ENCODE measurements at regions not wholly inside any gene's neighbourhood (a gene's known extent, or its start where the extent isn't known, plus 50 kb on each side); places are given as distances from the start of the nearest gene placed in this dataset.

GRCh38 chr5:57561231-57561842 is 78.7 kb upstream of the ACTBL2 start:
- no peaks in the 10 kb centered on the region for H3K36me3 ChIP-seq
- H3K27me3 ChIP-seq: no peaks in the 10 kb centered on the region
- no peak overlapping the region for H3K27ac ChIP-seq
- TF ChIP-seq POLR2A (IDR thresholded peaks at IDR 0.05): no peak
- TF ChIP-seq, protein P1, sequence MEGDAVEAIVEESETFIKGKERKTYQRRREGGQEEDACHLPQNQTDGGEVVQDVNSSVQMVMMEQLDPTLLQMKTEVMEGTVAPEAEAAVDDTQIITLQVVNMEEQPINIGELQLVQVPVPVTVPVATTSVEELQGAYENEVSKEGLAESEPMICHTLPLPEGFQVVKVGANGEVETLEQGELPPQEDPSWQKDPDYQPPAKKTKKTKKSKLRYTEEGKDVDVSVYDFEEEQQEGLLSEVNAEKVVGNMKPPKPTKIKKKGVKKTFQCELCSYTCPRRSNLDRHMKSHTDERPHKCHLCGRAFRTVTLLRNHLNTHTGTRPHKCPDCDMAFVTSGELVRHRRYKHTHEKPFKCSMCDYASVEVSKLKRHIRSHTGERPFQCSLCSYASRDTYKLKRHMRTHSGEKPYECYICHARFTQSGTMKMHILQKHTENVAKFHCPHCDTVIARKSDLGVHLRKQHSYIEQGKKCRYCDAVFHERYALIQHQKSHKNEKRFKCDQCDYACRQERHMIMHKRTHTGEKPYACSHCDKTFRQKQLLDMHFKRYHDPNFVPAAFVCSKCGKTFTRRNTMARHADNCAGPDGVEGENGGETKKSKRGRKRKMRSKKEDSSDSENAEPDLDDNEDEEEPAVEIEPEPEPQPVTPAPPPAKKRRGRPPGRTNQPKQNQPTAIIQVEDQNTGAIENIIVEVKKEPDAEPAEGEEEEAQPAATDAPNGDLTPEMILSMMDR (IDR thresholded peaks at IDR 0.05): no peak
- ATAC-seq: no peak
- DNase-seq: no peak
- no peaks in the 10 kb centered on the region for H3K9me3 ChIP-seq
- 66 to 74% (median 68%) methylated on average over 3 of the region's 3 CpGs for WGBS, 4 donors
- H3K4me1 ChIP-seq: no peaks in the 10 kb centered on the region
- H3K4me3 ChIP-seq: no peak overlapping the region
- intact Hi-C loops (cut with DNase I): no loop called here

- TF ChIP-seq, protein P1 (IDR thresholded peaks at IDR 0.05): no peak
- no peak for TF ChIP-seq POLR2A (IDR thresholded peaks at IDR 0.05)
- no peaks in the 10 kb centered on the region for H3K9me3 ChIP-seq
- intact Hi-C loops (cut with DNase I): no loop called here
- no peak for ATAC-seq
- H3K36me3 ChIP-seq: no peaks in the 10 kb centered on the region
- no peaks in the 10 kb centered on the region for H3K27me3 ChIP-seq
- no peak overlapping the region for H3K27ac ChIP-seq
- H3K4me1 ChIP-seq: no peaks in the 10 kb centered on the region
- DNase-seq: no peak
- 89 to 95% (median 93%) methylated on average over 3 of the region's 3 CpGs for WGBS, 4 donors
- H3K4me3 ChIP-seq: no peak overlapping the region
Observed at GRCh38 chr5:57559110-57559635, 76.6 kb upstream of the ACTBL2 start.

GRCh38 chr5:57552033-57552432 is 69.4 kb upstream of the ACTBL2 start:
- no peak for ATAC-seq

DNA sequence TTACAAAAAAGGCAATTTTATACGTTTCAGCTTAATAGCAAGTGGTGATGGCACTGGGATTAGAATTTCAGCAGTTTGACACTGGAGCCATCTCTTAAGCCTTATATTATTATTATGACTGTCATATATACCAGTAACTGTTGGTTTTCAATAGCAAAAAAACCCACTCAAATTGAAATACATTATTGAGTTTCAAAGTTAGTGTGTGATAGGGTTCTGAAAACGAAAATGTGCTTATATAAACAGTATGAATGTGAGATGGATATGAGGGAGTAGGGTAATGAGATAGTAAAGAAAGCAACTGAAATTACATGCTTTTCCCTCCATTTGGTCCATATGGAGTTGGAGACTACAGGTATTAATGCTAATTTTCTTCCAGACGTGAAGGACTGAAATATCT is 68.6 kb upstream of the ACTBL2 start:
- intact Hi-C loops (cut with DNase I): no loop called here
- ATAC-seq (no peak), DNase-seq (no peak)
- H3K36me3 ChIP-seq: no peaks in the 10 kb centered on the region
- 80 to 90% (median 88%) methylated on average over 3 of the region's 3 CpGs for WGBS, 4 donors
- H3K4me1 ChIP-seq: no peaks in the 10 kb centered on the region
- no peak for TF ChIP-seq POLR2A (IDR thresholded peaks at IDR 0.05)
- TF ChIP-seq, protein P1 (IDR thresholded peaks at IDR 0.05): no peak
- peaks cover 0 to 5% (median 0%) of the 10 kb centered on the region in 12 donors for H3K9me3 ChIP-seq
- H3K4me3 ChIP-seq: no peak overlapping the region
- no peak overlapping the region for H3K27ac ChIP-seq
- H3K27me3 ChIP-seq: no peaks in the 10 kb centered on the region

More at GRCh38 chr5:57552033-57552432, 69.4 kb upstream of the ACTBL2 start:
- H3K36me3 ChIP-seq: no peaks in the 10 kb centered on the region
- no peaks in the 10 kb centered on the region for H3K27me3 ChIP-seq
- 73 to 83% (median 77%) methylated on average over 3 of the region's 3 CpGs for WGBS, 4 donors
- no peak overlapping the region for H3K27ac ChIP-seq
- TF ChIP-seq POLR2A (IDR thresholded peaks at IDR 0.05): no peak
- TF ChIP-seq, protein P1 (IDR thresholded peaks at IDR 0.05): no peak
- no peaks in the 10 kb centered on the region for H3K4me1 ChIP-seq
- peaks cover 0 to 5% (median 0%) of the 10 kb centered on the region in 12 donors for H3K9me3 ChIP-seq
- intact Hi-C loops (cut with DNase I): no loop called here
- DNase-seq: no peak
- H3K4me3 ChIP-seq: no peak overlapping the region
